ENCODE measurements at regions not wholly inside any gene's neighbourhood (a gene's known extent, or its start where the extent isn't known, plus 50 kb on each side); places are given as distances from the start of the nearest gene placed in this dataset.
"Not testable (repeated sequence)": the region's sequence is repeated elsewhere in the genome, so short reads cannot be mapped to it uniquely, and the experiment has no call there.

DNA sequence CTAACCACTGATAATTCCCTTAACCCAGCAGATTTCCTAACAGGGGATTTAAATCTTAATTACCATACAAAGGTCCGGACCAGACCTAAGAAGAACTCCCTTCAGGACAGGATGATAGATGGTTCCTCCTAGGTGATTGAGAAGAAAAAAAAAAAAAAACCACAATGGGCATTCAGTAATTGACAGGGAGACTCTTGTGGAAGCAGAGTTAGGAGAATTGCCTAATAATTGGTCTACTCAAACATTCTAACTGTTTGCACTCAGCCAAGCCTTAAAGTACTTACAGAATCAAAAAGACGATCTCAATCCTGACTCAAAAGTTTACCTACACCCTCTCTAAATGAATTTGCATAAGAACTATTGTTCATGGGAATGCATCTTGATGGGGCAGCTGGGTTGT, 844.7 kb upstream of the ACVR2A start:
- intact Hi-C loops (cut with DNase I); DNase-seq: not testable (repeated sequence)

DNA sequence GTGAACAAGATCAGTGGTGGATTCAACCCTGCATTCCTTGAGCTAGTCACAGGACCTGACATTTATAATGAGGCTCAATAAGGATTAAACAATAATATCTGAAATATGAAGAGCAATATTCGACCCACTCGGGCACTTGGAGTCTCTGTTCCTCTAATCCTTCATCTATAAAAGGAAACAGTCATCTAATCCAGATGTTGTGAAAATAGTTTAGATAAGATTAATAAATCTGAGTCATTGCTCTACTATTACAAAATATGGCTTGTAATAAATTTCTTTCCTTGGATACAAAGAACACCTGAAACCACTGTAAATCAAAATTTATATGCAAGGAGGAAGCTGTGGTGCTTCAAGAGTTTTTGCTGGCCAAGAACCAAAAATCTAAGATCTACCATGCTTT, 846.9 kb upstream of the ACVR2A start:
- no peak for DNase-seq
- intact Hi-C loops (cut with DNase I): no loop called here

DNA sequence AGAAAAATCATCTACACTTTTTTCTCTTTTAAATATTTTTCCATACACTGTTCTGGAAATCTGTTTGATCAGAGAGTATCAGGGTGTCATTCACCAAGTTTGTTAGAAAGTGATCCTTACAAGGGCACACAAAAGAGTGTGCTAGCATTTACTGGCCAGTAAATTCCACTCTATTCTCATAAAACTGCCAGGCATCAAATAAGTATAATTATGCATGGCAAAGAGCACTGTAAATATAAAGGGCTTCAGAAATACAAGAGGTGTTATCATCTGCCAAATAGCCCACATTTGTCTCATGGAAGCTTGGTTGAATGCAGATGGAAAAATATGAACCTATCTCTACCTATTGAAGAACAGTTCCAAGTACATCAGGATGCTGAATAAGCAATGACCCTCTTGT, 847.3 kb upstream of the ACVR2A start:
- intact Hi-C loops (cut with DNase I): no loop called here
- no peak for DNase-seq

DNA sequence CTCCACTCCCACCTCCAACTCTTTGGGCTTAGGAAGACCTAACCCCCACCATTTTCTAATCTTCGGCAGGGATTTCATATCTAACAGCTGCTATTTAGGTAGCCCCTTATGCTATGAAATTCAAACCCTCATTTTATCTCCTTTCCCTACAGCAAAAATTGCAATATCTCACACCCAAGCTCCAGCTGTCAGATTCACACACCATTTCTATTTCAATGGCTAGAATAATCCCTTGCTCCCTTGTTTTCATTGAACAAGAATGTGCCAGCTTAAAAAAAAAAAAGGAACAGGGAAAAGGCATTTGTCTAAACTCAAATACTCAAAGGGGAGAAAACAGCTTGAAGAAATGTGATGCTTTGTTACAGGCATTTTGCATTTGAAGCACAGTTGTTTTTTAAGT, 850.6 kb upstream of the ACVR2A start:
- intact Hi-C loops (cut with DNase I): no loop called here
- no peak for DNase-seq

DNA sequence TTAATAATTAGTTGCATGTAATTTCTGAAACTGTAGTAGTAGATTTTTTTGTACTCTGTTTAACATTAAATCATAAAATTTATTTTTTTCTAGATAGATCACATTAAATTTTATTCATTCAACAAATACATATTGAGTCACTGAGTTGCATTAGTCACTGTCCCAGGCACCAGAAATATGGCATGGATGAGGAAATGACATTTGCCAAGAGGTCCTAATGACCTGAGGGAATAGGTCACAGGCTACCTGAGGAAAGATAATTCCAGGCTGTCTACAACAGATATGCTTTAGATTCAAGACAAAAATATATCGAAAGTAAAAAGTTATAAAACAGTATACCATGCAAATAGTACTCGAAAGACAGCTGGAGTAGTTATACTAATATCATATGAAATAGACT, 852.4 kb upstream of the ACVR2A start:
- no peak for DNase-seq
- intact Hi-C loops (cut with DNase I): no loop called here

DNA sequence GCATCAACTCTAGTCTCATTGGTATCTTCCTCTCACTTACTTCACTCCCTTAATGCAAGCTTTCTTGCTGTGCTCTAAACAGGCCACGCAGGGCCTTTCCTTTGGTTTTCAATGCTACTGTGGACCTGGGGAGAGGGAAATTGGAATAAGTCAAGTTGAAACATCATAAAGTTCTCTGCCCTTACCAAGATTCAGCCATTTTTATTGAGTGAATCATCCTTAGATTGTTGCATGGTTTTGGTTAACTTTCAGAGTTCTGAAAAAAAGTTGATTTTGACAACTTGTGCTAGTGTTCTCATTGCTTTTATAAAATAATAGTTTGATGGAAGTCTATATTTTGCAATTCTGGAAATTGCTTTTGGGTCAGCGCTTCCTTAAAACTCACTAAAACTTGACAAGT, 852.8 kb upstream of the ACVR2A start:
- intact Hi-C loops (cut with DNase I): no loop called here

DNA sequence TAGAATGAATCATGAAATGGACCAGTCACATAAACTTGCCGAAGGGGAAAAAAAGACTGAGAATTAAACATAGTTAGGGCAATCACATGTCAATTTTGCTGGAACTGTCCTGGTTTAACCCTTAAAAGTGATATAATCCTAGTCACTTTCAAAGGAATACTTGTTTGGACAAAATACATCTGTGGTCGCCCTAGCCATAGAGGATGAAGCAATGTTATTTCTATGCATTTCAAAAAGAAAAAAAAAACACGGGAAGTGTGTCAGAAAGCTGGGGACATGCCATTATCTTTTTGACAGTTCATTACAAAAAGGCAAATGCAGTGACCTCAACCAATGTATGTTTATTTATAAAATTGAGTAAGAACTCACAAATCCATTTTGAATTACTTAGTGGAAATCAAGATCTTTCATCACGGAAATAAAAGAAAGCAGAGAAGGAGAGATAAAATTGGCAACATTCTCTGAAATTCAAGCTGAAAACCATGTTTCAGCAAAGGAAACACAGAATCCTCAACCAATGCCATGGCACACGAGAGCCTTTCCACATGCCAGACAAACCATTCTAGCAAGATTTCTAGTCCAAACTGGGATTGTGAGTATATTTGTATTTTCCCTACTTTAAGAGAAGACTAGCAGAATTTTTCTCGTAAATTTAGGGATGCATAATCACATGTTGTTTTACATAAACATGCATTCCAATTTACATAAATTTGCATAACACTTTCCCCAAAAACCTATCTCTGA, 854.3 kb upstream of the ACVR2A start:
- intact Hi-C loops (cut with DNase I): no loop called here
- DNase-seq: no peak

More for the DNA sequence above, 852.8 kb upstream of the ACVR2A start:
- DNase-seq: no peak

DNA sequence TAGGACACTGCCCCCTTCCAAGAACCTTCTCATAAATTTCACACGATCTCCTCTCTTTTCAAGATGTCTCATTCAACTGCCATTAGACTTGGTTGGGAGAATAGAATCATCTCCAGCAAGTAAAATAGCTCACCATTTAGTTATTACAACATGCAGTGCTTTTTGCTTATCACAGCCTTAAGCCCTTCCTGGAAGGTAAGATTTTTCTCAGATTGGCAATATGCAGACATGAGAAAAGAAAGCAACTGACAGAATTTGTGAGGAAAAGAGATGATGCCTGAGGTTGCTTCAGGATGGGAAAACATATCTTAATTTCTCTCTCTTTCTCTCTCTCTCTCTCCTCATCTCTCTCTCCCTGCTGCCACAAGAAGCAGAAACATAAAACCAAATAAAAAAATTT, 855.1 kb upstream of the ACVR2A start:
- no peak for DNase-seq
- intact Hi-C loops (cut with DNase I): no loop called here

DNA sequence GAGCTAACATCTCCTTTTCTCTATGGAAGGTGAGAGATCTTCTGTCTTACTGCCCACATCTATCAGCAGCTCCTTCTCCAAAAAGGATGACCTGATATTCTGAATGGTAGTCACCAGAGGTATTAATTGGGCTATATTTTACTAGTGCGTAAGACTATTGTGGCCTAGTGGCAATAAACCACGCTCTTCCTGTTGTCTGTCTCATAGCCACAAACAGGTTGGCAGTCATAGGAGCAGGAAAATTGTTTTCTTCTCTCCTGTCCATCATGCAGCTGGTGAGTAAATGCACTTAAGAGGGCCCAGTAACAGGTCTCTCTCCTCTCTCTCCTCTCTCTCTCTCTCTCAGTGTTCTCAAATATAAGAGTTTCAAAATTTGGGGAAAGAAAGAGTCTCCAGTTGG, 856.8 kb upstream of the ACVR2A start:
- intact Hi-C loops (cut with DNase I): no loop called here
- no peak for DNase-seq

DNA sequence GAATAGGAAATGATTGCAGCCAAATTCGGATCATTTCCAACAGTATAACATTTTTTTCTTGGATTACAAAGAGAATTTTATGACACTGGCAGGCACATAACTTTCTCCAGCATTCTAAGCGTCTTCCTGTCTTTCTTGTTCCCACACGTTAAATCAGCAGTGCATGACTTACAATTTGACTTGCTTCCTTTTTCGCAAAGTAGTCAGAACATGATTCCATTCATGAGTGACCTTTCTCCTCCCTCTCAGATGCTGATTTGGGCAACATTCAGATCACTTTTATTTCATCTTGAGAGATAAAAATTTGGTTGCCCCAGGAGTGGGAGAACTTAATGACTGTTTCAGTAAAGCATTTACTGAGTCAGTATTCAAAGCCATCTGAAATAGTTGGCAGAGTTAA, 858.7 kb upstream of the ACVR2A start:
- intact Hi-C loops (cut with DNase I): no loop called here
- no peak for DNase-seq

DNA sequence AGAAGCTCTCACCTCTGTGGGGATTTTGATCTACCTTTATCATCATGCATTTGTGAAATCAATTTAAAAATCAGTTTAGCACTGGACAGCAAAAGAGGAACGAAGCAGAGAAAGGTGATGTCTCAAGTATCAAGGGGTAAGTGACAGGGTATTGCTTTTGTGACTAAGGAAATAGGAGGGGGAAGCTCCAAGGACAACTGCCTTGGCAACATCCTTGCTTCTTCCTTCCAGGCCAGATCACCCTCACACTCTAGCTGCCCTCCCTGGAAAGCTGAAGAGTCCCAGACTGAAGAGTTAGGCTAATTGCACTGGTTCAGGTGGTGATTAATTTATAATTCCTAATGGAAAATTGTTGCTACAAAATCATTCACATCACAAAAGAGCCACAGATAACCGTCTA, 859.1 kb upstream of the ACVR2A start:
- intact Hi-C loops (cut with DNase I): no loop called here

DNA sequence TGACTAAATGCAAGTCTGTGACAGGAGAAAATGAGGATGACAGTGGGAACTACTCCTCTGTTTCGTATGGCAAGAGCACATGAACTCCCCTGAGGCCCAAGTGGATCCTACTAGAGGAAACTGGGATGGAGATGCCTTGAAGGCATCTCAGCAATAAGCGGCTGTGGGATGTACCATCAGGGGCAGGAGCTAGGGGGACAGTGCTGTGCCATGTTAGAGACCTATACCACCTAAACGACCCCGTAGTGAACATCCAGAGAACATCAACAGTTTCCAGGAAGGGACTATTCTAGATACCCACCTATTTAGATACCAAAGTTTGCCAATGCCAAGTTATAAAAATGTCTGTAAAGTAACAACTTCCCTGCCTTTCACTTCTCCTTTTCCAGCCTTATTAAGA, 860.8 kb upstream of the ACVR2A start:
- intact Hi-C loops (cut with DNase I): no loop called here

More for the DNA sequence above, 859.1 kb upstream of the ACVR2A start:
- DNase-seq: no peak

DNA sequence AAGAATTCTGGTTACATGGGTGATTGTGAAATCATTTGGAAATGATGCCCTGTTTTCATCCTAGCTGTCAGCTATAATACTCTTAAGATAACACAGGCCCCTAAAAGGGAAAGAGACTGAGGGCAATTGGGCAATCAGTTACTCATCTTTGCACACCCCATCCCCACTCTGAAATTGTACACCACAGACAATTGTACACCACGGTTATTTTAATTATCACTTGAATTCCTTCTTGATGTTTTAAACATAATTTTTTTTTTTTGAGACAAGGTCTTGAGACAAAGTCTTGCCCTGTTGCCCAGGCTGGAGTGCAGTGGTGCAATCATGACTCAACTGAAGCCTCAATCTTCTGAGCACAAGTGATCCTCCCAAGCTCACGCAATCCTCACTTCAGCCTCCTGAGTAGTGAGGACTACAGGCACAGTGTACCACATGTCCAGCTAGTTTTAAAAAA, 862.4 kb upstream of the ACVR2A start:
- no peak for DNase-seq
- intact Hi-C loops (cut with DNase I): no loop called here

More for the DNA sequence above, 860.8 kb upstream of the ACVR2A start:
- DNase-seq: no peak

DNA sequence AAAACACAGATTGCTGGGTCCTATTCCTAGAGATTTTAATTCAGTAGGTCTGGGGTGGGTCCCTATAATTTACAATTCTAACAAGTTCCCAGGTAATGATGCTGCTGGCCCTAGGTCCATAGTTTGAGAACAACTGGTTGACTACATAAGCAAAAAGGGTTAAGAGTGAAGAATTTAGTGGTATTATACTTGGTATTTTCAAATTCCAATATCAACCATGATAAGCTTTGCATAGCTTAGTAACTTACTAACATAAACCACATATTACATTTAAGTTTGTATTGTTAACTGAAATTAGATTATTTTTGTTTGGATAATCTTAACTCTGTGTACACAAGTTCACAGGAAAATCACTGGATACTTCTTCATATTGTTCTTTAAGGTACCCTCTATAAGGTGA, 862.9 kb upstream of the ACVR2A start:
- intact Hi-C loops (cut with DNase I): no loop called here
- no peak for DNase-seq

DNA sequence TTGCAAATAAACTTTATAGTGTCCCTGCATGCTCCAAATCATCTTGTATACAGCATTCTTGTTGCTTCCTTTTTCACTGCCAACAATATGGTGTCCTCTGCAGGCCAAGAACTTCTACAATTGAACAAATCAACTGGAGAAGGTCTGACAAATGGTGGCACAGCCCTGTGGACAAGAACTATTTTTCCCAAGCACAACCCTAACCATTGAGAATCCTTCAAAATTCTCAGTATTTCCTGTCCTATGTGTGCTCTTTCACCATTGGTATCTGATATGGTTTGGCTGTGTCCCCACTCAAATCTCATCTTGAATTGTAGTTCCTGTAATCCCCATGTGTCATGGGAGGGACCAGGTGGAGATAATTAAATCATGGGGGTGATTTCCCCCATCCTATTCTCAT, 865.1 kb upstream of the ACVR2A start:
- DNase-seq: no peak
- intact Hi-C loops (cut with DNase I): no loop called here

DNA sequence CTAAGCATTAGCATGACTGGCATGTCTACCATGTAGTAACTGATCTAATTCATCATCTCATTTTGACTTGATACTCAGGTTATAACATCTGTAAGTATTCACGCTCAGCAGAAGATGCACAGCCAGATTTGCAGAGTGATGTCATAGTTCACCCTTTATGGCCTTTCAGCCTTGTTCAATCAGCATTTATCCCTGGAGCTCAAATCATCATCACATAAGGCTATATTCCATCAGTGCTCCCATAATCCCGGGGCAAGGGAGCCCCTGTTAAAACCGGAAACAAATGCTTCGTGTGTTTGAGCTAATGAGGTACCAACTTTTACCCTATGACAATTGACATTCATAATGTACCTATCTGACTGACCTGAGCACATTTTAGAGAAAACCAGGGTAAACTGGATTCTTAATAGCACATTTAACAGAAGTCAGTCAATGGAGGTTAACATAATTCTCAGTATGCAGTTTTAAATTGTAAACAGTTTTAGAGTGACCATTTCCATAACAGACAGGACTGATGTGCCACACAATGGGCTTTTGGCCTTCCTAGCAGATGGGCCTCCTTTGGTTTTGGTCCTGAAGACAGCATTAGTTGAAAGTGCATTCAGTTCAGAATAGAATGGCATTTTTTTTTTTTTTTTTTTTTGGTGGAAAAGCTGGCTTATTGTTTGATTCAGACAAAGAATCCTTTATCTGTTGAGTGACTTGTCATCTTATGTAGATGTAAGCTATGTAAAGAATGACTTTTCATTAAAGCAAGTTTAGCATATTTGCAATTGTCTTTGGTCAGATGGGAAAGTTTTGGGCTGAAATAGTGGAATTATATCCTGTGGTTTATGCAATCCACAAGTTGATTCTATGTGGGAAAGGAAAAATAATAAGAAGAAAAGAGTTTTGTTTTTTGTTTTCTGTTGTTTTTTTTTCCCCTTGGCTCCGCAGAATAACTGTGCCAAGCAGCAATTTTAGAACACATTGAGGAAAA, 866.0 kb upstream of the ACVR2A start:
- intact Hi-C loops (cut with DNase I): no loop called here
- peak in 5 of 42 donors; percentile 9 to 30 (median 15) for DNase-seq

DNA sequence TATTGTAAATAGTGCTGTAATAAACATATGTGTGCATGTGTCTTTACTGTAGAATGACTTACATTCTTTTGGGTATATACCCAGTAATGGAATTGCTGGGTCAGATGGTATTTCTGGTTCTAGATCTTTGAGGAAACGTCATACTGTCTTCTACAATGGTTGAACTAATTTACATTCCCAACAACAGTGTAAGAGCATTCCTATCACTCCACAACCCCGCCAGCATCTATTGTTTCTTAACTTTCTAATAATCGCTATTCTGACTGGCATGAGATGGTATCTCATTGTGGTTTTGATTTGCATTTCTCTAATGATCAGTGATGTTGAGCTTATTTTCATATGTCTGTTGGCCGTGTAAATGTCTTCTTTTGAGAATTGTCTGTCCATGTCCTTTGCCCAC, 873.8 kb upstream of the ACVR2A start:
- DNase-seq; intact Hi-C loops (cut with DNase I): not testable (repeated sequence)

DNA sequence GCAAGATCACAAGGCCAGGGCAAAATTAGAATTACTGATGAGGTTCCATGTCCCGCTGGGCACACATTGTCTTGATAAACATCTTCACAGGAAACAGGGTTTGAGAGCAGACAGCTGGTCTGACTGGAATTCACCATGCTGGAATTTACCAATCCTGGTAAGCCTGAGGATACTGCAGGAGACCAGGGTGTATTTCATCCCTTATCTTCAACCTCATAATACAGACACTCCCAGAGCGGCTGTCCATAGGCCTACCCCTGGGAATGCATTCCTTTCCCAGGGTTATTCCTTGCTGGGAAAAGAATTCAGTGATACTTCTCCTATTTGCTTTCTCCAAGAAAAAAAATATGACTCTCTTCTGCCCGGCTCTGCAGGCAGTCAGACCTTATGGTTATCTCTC, 875.1 kb upstream of the ACVR2A start:
- intact Hi-C loops (cut with DNase I); DNase-seq: not testable (repeated sequence)

DNA sequence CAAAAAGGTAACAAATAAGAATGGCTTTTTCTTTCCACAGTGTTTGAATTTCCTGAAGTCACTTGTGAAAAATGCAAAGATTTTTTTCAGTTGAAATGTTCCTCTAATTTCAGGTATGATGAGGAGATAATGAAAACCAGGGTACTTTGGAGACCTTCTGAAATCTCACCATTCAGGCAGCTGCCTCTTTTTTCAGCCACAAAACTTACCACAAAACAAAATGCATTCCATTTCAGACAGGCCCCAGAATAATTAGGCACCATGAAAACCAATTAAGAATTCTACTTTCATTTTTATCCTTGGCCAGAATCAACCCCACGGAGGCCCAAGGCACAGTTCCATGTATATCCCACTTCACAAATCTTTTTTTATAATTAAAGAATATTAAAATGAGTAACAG, 880.3 kb upstream of the ACVR2A start:
- no peak for DNase-seq
- intact Hi-C loops (cut with DNase I): no loop called here

DNA sequence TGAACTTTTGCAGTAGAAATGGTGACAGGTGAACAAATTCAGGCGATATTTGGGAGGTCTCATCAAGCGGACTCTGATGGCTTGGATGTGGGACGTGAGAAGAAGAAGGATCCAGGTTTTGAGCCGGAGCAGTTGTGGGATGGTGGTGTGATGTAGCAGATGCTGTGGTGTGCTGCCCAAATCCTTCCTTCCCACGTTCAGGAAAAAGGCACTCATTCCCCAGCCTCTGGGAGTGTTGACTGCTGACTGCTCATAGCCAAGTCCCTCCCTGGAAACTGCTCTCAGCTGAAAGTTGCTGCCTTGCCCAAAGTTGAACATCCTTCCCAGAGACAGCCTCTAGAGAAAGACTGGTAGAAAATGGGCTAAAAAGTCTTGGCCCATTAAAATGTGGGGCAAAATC, 890.3 kb upstream of the ACVR2A start:
- intact Hi-C loops (cut with DNase I): no loop called here
- DNase-seq: no peak

Data from head of caudate nucleus (tissue), 42 donors.